K562 (cell line): ENCODE measurements at regions not wholly inside any gene's neighbourhood (a gene's known extent, or its start where the extent isn't known, plus 50 kb on each side); places are given as distances from the start of the nearest gene placed in this dataset.

Experiments used
- ATAC-seq: fragments of 200-7000 bp; cut with Tn5 transposase; 3 replicates; pipeline ENCODE4 v1.9.1; 2020; ENCODE audit warnings: moderate library complexity
- BruUV-seq: library from RNA; stranded (reverse); fragments of 400-500 nt; replicated peaks from 2 replicates; lab custom pipeline; 2021; lab: Mats Ljungman, UMichigan
- CTCF ChIA-PET: fragments of 300-600 bp; formaldehyde crosslinking; extraction: SDS; loops from one replicate; lab custom pipeline; 2021; ENCODE audit warnings: low intra/inter-chr PET ratio; lab: Yijun Ruan, JAX
- POLR2A ChIA-PET: fragments of 300-600, 350-650 bp; sonication (Branson Sonifier 250); formaldehyde crosslinking; extraction: SDS; loops from one replicate; lab custom pipeline; 2021; ENCODE audit warnings: antibody characterized with exemption, inconsistent platforms; lab: Yijun Ruan, JAX
- DNase-seq, 4 experiments: peaks; one replicate each; pipeline versions ENCODE4 v3.0.0 to v3.0.0-alpha.2; 2011 to 2018; ENCODE audit warnings: low spot score in 3 of 4, mixed read lengths in 3 of 4; ENCODE audit errors: extremely low read depth in 1 of 4
- FAIRE-seq: peaks from 2 replicates; lab custom pipeline; 2011; peaks lifted over from hg19 to GRCh38; lab: Jason Lieb, UNC
- H2AFZ ChIP-seq: 2 replicates; pipeline ENCODE4 v1.6.0; 2011; ENCODE audit warnings: low read depth, low read length, control low read depth, inconsistent platforms
- H3K27ac ChIP-seq: fragments of 200-600 bp; 3 replicates; pipeline ENCODE4 v1.8.0; 2011; ENCODE audit warnings: low read depth, mild to moderate bottlenecking, control low read depth, inconsistent platforms, low read length, moderate library complexity, mixed read lengths; ENCODE audit errors: extremely low read depth
- H3K27me3 ChIP-seq, 2 experiments: fragments of 300-600 bp in 1 of 2; 2 replicates in 1 of 2; 3 replicates in 1 of 2; pipeline versions ENCODE4 v1.6.0 to v1.8.0; 2011; ENCODE audit warnings: inconsistent platforms in 2 of 2, low read length in 2 of 2, mild to moderate bottlenecking in 1 of 2, mixed read lengths in 1 of 2, moderate library complexity in 1 of 2; ENCODE audit not compliant: control insufficient read depth in 2 of 2, insufficient read depth in 2 of 2
- H3K36me3 ChIP-seq: fragments of 300-600 bp; 3 replicates; pipeline ENCODE4 v1.8.0; 2011; ENCODE audit warnings: mild to moderate bottlenecking, low read length, inconsistent platforms; ENCODE audit not compliant: control insufficient read depth, insufficient read depth
- H3K4me1 ChIP-seq, 2 experiments: fragments of 200-600 bp in 1 of 2; replicated peaks in 1 of 2; 2 replicates in 1 of 2; 3 replicates in 1 of 2; pipeline versions ENCODE4 v1.5.1 to v1.8.0; 2011; ENCODE audit warnings: inconsistent platforms in 2 of 2, low read length in 2 of 2, mild to moderate bottlenecking in 1 of 2, mixed read lengths in 1 of 2, moderate library complexity in 1 of 2; ENCODE audit not compliant: control insufficient read depth in 2 of 2, insufficient read depth in 2 of 2
- H3K4me2 ChIP-seq: 2 replicates; pipeline ENCODE4 v1.6.1; 2011; ENCODE audit warnings: low read length, control low read depth, inconsistent platforms, mixed read lengths; ENCODE audit not compliant: insufficient read depth
- H3K4me3 ChIP-seq: fragments of 200-600 bp; sonication (generic), shearing (Covaris generic); 2 replicates; pipeline ENCODE4 v1.5.1; 2016; ENCODE audit warnings: control low read depth, inconsistent platforms
- H3K79me2 ChIP-seq: fragments of 200-600 bp; 3 replicates; pipeline ENCODE4 v1.8.0; 2011; ENCODE audit warnings: low read length, inconsistent platforms; ENCODE audit not compliant: control insufficient read depth, insufficient read depth
- H3K9ac ChIP-seq, 2 experiments: 2 replicates each; pipeline versions ENCODE4 v1.6.0 to v1.6.1; 2011; ENCODE audit warnings: low read depth in 2 of 2, low read length in 2 of 2, control low read depth in 1 of 2, inconsistent platforms in 1 of 2, mild to moderate bottlenecking in 1 of 2, mixed read lengths in 1 of 2; ENCODE audit not compliant: insufficient read depth in 1 of 2
- H3K9me1 ChIP-seq: one replicate; pipeline ENCODE4 v1.6.0; 2011; ENCODE audit warnings: inconsistent platforms, mild to moderate bottlenecking, low read length, moderate library complexity; ENCODE audit not compliant: control insufficient read depth, insufficient read depth
- H3K9me3 ChIP-seq: replicated peaks from 2 replicates; pipeline ENCODE4 v1.5.1; 2011; ENCODE audit warnings: low read depth, low read length, inconsistent platforms; ENCODE audit not compliant: control insufficient read depth, insufficient read depth
- H4K20me1 ChIP-seq: replicated peaks from 2 replicates; pipeline ENCODE4 v1.6.1; 2011; ENCODE audit warnings: low read length, inconsistent platforms, mixed read lengths; ENCODE audit not compliant: control insufficient read depth, insufficient read depth
- BRD4 ChIP-seq: fragments of 200-600 bp; sonication (generic); IDR thresholded peaks from 2 replicates; pipeline ENCODE4 v1.6.1; 2017; ENCODE audit warnings: inconsistent platforms
- DPF2 ChIP-seq: fragments of 450-650 bp; IDR thresholded peaks from 2 replicates; pipeline ENCODE4 v1.6.1; 2016
- GTF2F1 ChIP-seq: IDR thresholded peaks from 2 replicates; pipeline ENCODE4 v1.6.1; 2011; ENCODE audit warnings: low read depth, low read length, improper control_type of control experiment
- MBD1 ChIP-seq: fragments of 250-450 bp; sonication (Bioruptor Pico); IDR thresholded peaks from 2 replicates; pipeline ENCODE4 v1.8.0; 2022; ENCODE audit warnings: inconsistent platforms
- MIER1 ChIP-seq: fragments of 450-650 bp; IDR thresholded peaks from 2 replicates; pipeline ENCODE4 v1.6.1; 2016; ENCODE audit warnings: antibody characterized with exemption, mild to moderate bottlenecking, low read depth
- SRF ChIP-seq, 2 experiments: fragments of 250-450, 450-650 bp in 1 of 2; sonication (Bioruptor Pico) in 1 of 2; sonication (generic) in 1 of 2; formaldehyde crosslinking; IDR thresholded peaks; 2 replicates each; pipeline versions ENCODE4 v1.5.0 to v1.5.1; 2020 to 2022; ENCODE audit warnings: mild to moderate bottlenecking in 1 of 2, missing genetic modification reagents in 1 of 2
- SRSF7 ChIP-seq: fragments of 200-400 bp; formaldehyde crosslinking; optimal IDR thresholded peaks from 2 replicates; pipeline ENCODE3; 2017; ENCODE audit warnings: mild to moderate bottlenecking, low read depth, low read length
- THRA ChIP-seq: fragments of 450-650 bp; IDR thresholded peaks from 2 replicates; pipeline ENCODE4 v1.6.1; 2017; ENCODE audit warnings: mild to moderate bottlenecking, moderate library complexity
- VEZF1 ChIP-seq: fragments of 200-800 bp; sonication (Bioruptor generic); IDR thresholded peaks from 2 replicates; pipeline ENCODE4 v1.6.1; 2017; ENCODE audit warnings: missing genetic modification characterization, missing compliant biosample characterization
- ZBTB1 ChIP-seq: sonication (generic); formaldehyde crosslinking; IDR thresholded peaks from 2 replicates; pipeline ENCODE4 v1.8.1; 2023; ENCODE audit warnings: missing genetic modification reagents, low read depth, mild to moderate bottlenecking, borderline replicate concordance
- ZBTB2 ChIP-seq: fragments of 450-650 bp; IDR thresholded peaks from 2 replicates; pipeline ENCODE4 v1.6.1; 2016; ENCODE audit warnings: antibody characterized with exemption
- ZNF699 ChIP-seq: fragments of 250-450 bp; sonication (Bioruptor Pico); IDR thresholded peaks from 2 replicates; pipeline ENCODE4 v1.8.0; 2021; ENCODE audit warnings: mild to moderate bottlenecking, moderate library complexity; ENCODE audit not compliant: insufficient replicate concordance
- ZNF780A ChIP-seq: fragments of 250-450 bp; sonication (Bioruptor Pico); IDR thresholded peaks from 2 replicates; pipeline ENCODE4 v1.5.0; 2021; ENCODE audit warnings: mild to moderate bottlenecking
- in situ Hi-C: fragments of 300-500 bp; cut with MboI; formaldehyde crosslinking; loops from 4 replicates; pipeline ENCODE4 v1.15.0; 2018; ENCODE audit warnings: inconsistent platforms, mixed read lengths
- intact Hi-C: fragments of 100-400 bp; cut with micrococcal nuclease; formaldehyde crosslinking; loops from 2 replicates; pipeline ENCODE4 v1.14.2; 2022

- ChIA-PET POLR2A (no interaction called here), CTCF (no interaction called here)
- Histone ChIP-seq H4K20me1 (no peaks in the 10 kb centered on the region), H3K9me3 (no peaks in the 10 kb centered on the region), H3K4me3 (no peak overlapping the region), H2AFZ (no peak overlapping the region), H3K79me2 (no peaks in the 10 kb centered on the region), H3K9ac (no peak overlapping the region), H3K4me2 (no peak overlapping the region), H3K9me1 (no peaks in the 10 kb centered on the region)
- in situ Hi-C loops: no loop called here
- BruUV-seq: no TSS peak
- intact Hi-C loops: no loop called here
- TF ChIP-seq MIER1 (no peak), ZBTB2 (no peak), DPF2 (no peak), BRD4 (no peak), SRSF7 (no peak), ZBTB1 (no peak), VEZF1 (no peak), THRA (no peak), GTF2F1 (no peak), MBD1 (CRISPR knock-in tag) (no peak), ZNF780A (CRISPR knock-in tag) (no peak), ZNF699 (CRISPR knock-in tag) (no peak), SRF (CRISPR knock-in tag; IDR thresholded peaks at IDR 0.05) (no peak)
- TF ChIP-seq, all 486 proteins: peak for 0
- H3K36me3 ChIP-seq: no peaks in the 10 kb centered on the region
- no peaks in the 10 kb centered on the region for H3K4me1 ChIP-seq
- no peak overlapping the region for H3K27ac ChIP-seq
- ATAC-seq (no peak), FAIRE-seq (no peak), DNase-seq (no peak)
- no peaks in the 10 kb centered on the region for H3K27me3 ChIP-seq
These were observed 177.9 kb upstream of the NEIL3 start for GRCh38 chr4:177131736-177132135.
